HG03565 (cell line): ENCODE measurements at regions not wholly inside any gene's neighbourhood (a gene's known extent, or its start where the extent isn't known, plus 50 kb on each side); places are given as distances from the start of the nearest gene placed in this dataset.

Experiments
- ATAC-seq: cut with Tn5 transposase; IDR thresholded peaks from one replicate; pipeline ENCODE4 v1.9.1; 2021; ENCODE audit warnings: mild to moderate bottlenecking, moderate library complexity; ENCODE audit not compliant: unreplicated experiment

DNA sequence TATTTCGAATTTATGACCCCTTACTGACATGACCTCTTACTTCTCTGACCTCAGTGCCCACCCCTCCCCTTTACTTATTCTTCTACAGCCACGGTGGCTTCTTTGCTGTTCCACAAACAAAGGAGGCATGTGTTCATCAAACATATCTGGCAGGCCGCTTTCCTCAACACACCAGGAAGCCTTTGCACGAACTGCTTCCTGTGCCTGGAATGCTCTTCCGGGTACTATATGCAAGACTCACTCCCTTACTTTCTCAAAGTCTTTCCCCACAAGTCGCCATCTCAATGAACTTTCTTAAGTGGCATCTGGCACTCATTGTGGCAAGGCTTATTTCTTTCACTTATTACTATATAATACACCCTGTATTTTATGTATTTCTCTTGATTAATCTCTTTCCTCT is 351.5 kb upstream of the DDX53 start:
- ATAC-seq = no peak

GRCh38 chrX:22650691-22651090 is 349.1 kb upstream of the DDX53 start:
- ATAC-seq = no peak

- no peak for ATAC-seq
Measured at GRCh38 chrX:22652596-22652995, 347.2 kb upstream of the DDX53 start.

DNA sequence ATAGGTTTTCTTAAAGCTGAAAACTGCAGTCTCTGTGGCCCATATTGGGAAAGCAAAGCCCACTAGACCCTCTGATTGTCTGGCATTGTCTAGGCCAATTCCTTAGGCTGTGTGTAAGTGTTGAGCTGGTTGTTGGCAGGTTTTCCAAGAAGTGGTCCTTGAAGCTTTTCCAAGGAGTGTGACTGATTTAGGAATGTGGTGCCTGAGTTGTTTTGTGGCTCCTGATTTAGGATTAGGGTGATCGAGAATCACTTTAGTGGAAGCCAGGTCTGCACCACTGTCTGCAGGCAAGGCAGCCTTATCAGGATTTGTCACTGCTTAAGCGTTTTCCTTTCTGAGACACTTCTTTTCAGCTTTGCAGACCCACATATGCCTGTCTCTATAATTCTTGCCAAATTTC is 339.0 kb upstream of the DDX53 start:
- ATAC-seq = no peak

DNA sequence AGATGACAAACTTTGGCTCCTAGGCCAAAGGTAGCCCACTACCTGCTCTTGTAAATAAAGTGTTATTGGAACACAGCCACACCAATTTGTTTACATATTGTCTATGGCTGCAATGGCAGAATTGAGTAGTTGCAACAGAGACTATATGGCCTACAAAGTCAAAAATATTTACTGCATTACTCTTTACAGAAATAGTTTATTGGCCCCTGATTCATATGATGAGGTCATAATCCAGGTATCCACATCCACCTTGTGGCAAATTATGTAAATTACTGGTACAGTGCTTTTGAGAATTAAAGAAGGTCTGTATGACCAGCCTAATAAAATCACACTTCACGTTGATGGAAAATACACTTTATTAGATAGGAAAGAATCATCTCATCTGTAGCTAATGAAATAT is 337.0 kb upstream of the DDX53 start:
- ATAC-seq = no peak

- no peak for ATAC-seq
Measured at GRCh38 chrX:22664826-22665225, 334.9 kb upstream of the DDX53 start.

- no peak for ATAC-seq
Measured at GRCh38 chrX:22665818-22666217, 333.9 kb upstream of the DDX53 start.

DNA sequence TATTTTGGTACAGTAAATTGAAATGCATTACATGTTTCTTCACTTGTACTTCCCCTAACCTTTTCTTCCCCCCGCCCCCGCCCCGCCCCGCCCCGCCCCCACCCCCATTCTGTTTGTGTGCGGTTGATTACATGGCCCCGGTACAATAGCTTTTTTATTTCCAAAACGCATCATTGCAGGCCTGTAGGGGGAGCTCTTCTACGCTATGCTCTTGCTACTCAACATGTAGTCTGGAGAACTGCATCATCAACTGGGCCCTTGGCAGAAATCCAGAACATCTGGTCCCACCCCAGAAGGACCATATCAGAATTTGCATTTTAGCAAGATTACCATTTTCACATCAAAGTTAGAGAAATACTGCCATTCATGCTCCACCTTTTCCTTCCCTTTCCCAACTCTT is 333.3 kb upstream of the DDX53 start:
- no peak for ATAC-seq

DNA sequence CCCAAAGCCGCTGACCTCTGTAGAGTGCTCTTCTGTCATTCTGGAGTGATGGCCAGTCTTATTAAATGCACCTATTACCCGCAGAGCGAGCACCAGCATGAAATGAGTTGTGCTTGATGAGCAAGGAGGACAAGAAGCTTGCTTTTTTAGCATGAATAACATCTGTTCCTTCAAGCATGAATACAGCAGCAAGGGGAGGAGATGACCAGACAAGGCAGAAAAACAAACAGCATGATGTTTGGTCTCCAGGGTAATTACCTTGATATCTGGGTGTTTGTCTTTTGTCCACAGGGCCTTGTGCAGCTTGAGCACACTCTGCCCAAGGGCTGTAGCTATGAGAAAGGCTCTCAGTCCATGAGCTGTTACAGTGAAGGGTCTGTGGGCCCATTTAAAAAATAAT is 324.8 kb upstream of the DDX53 start:
- no peak for ATAC-seq

- ATAC-seq = no peak
Measured at GRCh38 chrX:22686138-22686541, 313.6 kb upstream of the DDX53 start.

GRCh38 chrX:22689290-22689689 is 310.5 kb upstream of the DDX53 start:
- no peak for ATAC-seq

DNA sequence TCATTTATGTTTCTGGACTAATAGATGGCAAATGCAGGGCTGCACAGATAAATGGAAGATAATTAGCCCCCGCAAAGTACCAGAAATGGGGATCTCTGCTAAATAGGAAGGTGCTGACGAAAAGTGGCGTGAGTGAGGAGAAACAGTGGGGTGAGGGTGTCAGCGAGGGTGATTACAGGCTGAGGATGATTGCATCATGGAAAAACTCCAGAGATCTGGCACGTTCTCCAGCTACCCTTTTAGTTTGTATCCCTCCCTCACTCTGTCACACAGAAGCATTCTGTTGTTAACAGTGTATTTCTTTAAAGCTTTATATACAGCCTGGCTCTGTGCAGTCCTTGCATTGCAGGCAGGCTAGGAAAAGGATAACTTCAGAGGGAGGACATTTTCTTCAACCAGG is 309.6 kb upstream of the DDX53 start:
- no peak for ATAC-seq

GRCh38 chrX:22691966-22692565 is 307.7 kb upstream of the DDX53 start:
- ATAC-seq = no peak

DNA sequence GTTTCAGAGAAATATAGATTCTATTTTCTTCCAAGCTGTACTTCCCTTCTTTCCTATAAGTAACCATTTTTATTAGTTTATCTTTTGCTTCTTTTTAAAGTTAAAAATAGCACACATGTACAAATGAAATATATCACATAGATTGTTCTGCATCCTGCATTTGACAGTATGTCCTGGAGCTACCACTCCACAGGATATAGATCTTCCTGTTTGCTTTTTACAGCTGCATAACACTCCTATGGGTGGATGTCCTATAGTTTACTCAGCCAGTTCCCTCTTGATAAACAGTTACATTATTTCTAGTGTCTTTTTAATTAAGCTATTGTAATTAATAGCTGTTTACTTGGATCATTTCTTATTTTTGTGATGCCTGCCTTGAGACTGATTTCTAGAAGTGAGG is 301.6 kb upstream of the DDX53 start:
- no peak for ATAC-seq

- no peak for ATAC-seq
Measured at GRCh38 chrX:22699581-22700091, 300.1 kb upstream of the DDX53 start.

- no peak for ATAC-seq
Measured at GRCh38 chrX:22712942-22713341, 286.8 kb upstream of the DDX53 start.

GRCh38 chrX:22730542-22730941 is 269.2 kb upstream of the DDX53 start:
- ATAC-seq = no peak

DNA sequence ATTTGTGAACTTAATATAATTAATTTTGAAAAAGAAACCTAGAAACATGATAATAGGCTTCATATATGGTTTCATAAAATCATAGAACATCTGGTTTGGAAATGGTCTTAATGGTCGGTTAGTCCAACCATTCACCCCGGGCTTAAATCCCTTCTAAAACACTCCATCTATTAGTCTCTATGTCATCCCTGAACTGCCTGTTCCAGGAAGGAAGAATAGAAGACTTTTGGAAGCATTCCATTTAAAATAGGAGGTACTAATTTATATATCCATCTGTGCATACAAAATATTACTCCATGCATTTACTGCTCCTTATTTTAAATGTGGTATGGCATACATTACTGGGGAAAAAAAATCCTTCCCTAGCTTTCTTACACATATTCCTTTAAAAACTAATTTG is 262.2 kb upstream of the DDX53 start:
- no peak for ATAC-seq

- no peak for ATAC-seq
Measured at GRCh38 chrX:22739276-22739675, 260.5 kb upstream of the DDX53 start.

- ATAC-seq = no peak
Measured at GRCh38 chrX:22740836-22741235, 258.9 kb upstream of the DDX53 start.

- ATAC-seq = no peak
Measured at GRCh38 chrX:22742174-22742573, 257.6 kb upstream of the DDX53 start.

GRCh38 chrX:22746081-22746480 is 253.7 kb upstream of the DDX53 start:
- no peak for ATAC-seq
